ENCODE measurements at regions not wholly inside any gene's neighbourhood (a gene's known extent, or its start where the extent isn't known, plus 50 kb on each side); places are given as distances from the start of the nearest gene placed in this dataset.

DNA sequence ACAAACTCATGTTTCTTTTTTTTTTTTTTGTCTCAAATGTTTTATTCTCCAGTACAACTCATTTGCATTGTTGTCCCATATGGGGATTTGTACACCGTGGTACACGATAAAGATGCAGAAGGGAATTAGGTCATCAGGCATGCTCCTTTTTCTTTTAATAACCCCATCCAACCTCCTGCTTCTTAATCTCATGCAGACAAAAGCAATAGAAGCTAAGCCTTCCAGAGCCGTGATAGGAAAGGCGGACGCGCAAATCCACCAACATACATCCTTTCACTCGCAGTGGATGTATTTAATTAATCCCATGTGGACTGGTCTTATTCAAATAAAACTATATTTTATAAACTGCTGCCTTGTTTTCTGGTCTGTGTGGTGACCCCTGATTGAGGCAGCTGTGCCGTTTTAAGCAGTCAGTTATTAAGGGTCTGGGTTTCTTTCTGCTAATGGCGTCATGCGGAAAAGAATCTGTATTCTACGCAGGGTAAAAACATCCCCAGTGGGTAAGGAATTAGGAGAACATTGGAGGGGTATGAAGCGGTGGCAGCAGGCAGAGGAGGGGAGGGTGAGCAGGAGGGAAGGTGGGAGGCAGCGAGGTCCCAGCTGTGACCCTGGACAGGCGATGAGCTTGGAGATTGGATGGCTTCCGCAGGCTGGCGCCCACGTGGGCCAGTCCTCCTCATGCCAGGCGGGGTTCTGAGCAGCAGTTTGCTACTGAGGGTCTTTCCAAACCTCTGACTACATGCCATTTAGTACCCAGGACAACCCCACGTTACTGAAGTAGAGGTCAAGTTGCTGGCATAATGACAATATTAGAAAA is 172.8 kb downstream of the LINC00237 start:
- DNase-seq, result no peak

DNA sequence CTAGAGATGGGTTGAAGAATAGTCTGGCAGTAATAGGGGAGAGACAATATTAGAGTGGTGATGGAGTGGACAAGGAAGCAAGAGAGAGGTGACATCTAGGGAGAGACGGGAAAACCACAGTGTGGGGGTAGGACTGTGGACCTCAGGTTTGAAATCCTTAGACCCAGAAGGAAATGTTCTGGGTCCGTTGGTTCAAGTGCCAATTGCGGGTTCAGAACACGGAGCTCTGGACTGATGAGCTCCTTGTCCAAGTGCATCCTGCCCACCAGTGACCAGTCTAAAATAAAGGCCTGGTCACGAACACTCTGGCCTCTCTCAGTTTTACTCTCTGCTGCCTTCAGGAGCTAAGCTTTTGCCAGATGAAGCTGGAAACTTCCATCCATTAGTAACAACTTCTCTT is 174.0 kb downstream of the LINC00237 start:
- no peak for DNase-seq

DNA sequence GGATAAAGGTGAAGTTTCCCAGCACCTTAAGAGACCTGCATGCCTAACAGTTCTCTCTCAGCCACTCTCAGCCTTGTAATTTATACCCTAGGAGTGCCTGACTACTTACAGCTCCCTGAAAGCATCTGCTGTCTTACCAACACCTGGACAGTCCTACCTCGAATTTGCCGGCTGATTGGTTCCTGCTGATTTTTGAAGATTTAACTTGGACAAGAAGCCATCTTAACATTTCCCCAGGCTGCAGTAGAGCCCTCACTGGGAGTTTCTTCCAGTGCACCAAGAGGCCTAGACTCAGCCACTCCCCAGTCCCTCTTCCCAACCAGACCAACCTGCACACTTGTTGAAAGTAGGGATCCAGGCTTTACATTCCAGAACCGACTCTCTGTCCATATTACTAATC is 174.5 kb downstream of the LINC00237 start:
- DNase-seq, result no peak

DNA sequence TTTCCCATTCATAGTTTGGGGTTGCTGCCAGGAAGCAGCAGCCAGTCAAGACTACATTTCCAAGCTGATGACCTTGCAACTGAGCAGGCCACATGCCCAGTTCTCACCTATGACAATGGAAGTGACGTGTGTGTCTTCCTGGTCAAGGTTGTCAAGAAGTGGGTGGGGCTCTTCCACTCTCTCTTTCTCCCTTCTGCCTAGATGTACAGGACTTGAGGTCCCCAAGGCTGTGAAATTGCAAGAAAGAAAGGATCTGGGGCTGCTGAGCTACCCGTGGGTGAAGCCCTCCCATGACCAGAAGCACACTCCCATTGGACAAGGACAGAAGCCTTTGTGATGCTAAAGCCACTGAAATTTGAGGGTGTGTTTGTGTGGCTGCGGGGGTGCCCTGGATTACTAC is 175.1 kb downstream of the LINC00237 start:
- no peak for DNase-seq

DNA sequence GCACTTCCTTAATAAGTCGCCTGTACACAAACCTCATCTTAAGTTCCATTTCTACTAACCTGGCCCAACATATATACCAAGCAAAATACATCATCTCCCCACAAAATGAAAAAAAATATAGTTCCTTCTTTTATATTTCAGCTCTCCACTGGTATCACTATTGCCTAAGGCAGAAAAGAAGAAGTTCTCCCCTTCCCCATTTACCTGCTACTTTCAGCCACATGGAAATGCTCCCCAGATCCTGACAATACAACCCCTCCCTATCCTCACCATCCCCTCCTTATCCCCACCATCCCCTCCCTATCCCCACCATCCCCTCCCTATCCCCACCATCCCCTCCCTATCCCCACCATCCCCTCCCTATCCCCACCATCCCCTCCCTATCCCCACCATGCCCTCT is 175.7 kb downstream of the LINC00237 start:
- no peak for DNase-seq

DNA sequence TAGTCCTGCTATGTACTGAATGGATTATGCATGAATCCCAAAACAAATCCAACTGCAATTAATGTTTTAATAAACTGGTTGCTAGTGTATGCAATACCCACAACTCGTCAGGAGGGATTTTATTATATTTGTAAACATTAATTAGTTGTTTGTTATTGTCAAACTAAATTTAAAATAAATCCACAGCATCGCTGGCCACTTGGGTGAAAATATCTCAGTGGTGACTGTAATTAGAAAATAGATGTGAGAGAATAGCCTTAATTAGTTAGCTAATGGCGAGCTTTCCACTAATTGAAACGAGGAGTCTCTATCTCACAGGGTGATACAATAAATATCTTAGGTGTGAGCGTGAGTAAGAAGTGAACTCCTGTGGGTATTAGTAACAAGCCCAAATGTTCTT is 176.8 kb downstream of the LINC00237 start:
- no peak for DNase-seq

DNA sequence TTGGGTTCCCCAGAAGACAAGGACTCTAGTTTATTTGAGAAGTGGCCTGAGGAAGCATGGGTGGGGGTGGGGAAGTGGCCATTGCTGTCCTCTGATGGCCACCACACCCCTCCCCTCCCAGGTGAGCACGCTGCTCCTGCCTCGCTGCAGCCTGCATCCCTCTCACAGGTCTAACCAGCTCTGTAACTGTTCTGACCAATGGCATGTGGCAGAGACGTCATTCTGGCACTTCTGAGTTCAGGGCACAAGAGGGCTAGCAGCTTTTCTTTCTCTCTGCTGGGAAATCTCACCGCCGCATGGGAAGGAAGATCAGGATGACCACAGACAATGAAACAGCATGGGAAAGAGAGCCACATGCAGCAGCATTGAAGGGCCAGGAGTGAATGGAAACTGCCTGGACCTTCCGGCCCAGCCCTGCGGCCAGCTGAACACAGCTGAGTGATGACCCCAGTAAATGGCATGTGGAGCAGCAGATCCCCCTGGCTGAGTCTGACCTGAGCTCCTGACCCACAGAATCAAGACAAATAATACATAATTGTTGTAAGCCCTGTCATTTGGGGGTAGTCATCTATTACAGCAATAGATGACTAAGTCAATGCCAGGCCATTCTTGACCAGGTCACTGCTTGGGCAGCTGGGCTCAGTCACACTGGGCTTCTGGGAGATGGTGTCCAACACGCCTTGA is 179.8 kb downstream of the LINC00237 start:
- DNase-seq, result no peak

DNA sequence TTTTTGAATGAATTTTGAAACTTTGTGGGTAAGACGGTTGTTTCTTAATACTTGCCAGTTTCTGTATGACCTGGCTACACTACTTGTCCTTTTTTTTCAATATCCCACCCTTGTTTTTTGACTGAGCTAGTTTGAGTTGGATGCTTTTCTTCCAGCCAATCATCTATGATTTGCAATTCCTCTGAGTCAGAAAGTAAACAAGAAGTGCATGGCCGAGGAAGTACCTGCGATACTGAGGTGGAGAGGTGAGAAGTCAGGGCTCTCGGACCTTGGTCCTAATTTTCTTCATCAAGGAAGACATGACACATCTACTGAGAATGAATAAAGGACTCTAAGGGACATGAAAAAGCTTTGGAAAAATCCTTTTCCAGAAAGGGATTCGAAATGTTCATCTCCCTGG is 185.7 kb downstream of the LINC00237 start:
- no peak for DNase-seq

DNA sequence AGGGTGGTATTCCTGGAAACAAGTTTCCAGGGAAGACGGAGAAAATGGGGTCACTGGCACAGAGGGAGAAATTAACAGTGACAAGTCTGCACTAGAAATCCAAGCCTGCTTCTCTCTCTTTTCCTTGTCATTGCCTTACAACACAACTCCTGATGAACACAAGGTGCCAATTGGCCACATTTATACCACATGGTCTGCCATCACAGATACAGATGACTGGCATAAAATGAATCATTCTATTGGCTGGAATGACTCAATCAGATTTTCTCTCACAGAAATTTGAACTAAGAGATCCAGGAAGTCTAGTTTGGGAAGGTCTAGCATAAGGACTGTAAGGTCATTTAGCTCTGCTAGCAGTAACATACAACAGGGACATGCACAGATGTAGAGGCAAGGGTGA is 190.3 kb downstream of the LINC00237 start:
- no peak for DNase-seq

DNA sequence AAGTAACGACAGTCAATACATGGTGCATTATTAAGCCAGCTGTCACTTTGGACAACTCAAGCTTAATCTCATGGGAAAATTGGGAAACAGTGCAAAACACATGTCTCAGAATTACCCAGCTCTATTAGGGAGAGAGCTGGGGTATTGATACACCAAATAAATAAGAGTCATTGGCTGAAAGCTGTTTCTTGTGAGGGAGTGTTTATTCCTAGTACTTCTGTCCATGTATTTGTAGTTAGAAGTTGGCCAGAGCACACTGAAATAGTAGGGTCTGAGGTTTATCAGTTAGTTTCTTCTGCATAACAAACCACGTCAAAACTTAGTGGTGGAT is 192.0 kb upstream of the RALGAPA2 start:
- DNase-seq, result no peak

DNA sequence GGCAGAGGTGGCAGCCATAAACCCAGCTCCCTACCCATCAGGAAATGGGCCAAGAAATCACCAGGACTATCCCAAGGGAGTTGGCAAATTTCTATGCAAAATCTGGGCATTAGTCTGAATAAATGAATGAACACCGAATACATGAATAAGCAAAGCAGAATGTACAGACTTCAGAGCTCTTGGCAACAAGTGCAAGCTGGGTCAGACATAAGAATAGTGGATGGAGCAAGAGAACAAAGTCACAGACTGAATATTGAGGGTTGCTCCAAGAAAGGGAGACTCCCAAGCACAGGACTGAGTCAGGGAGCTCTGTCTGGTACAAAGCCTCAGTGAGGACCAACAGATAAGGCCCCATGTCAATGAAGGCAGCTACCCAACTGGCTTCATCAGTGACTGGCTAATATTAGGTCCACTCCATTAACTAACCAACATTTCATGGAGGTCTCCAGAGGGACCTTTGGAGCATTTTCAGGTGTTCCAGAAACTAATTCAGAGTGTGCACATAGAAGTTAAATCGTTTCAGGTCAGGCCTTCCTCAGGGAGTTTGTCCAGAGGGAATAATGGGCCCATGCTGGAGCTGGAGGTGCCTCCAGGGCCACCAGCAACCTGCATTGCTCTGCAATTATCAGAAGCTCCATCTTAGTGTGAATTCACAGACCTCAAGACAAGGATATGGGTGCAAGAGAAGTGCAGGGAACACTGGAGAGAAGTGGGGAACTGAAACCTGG is 191.5 kb upstream of the RALGAPA2 start:
- no peak for DNase-seq

DNA sequence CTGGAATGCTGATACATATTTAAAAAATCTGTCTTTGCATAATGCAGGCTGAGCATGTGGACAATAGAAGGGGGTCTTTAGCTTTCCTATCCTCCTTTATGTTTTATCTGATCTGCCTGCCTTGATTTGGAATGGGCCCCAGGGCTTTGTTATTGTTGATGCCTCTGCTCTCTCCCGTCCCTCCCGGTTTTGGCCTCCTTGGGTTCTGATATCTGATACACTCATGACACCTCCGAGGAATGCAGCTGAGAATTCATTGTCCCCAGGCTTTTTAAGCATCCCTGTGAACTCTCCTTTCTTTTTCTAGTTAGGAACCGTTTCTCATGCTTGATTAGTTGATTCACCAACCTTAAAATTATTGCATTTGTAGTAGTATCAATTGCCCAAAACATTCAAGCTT is 185.5 kb upstream of the RALGAPA2 start:
- no peak for DNase-seq

DNA sequence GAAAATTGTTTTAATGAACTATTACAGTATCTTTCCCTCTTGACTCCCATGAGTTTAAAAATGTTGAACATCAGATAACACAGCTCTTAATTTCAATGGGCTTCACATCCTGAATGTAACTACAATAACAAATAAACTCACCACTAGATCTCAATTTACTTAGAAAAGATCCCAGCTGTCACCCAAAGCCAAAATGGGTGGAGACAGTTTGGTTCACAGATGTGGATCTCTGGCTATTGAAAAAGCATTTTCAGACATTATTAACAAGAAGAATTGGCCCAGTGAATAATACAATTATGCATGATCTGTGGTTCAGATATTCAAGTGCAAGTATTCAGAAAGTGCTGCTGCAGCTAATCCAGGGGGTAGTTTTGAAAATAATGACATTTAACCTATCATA is 184.7 kb upstream of the RALGAPA2 start:
- no peak for DNase-seq

DNA sequence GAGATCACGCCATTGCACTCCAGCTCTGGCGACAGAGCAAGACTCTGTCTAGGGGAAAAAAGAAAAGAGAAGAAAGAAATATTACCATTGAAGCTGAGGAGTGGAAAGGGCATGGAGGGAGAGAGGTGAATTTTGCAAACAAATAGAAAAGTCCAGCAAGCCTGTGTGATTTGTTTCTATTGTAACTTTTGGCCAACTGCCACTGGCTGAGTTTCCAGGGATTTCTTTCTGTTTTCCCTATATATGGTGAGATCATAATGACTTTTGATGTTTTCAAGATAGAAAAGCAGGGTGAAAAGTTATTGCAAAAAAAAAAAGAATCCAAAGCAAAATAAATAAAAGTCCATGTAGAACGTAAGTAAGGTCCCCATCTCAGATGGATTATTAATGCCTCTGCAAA is 184.2 kb upstream of the RALGAPA2 start:
- no peak for DNase-seq

DNA sequence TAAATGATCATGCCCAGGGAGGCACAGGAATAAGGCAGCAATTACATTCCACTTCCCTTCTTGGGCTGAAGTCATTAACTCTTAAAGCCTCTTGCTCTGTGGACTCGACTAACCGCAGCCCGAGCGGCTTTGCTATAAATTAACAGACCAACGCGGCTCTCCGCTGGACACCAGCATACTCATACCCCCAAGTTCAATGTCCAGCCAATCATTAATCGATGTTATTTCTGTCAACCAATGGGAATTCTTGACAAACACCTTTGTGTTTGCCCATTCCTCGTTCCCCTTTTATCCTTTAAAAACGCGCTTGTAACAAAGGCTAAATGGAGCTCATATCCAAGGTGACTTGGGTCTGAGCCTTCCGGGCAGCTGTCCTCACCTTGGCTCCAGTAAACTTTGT is 183.1 kb upstream of the RALGAPA2 start:
- DNase-seq, result no peak

DNA sequence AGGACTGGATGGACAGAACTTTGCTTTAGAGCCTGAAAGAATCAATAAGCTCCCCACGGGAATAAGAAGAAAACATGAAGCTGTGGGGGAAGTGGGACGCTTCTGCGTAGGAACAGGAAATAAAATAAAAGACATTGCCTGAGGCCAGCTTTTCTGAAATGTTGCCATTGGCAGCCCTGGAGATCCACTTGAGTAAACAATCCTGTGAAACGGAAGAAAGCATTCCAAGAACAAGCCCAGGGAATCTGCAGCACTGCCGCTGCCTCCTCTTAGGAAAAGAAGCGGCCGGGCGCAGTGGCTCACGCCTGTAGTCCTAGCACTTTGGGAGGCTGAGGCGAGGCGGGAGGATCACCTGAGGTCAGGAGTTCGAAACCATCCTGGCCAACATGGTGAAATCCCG is 182.3 kb upstream of the RALGAPA2 start:
- DNase-seq, result no peak

DNA sequence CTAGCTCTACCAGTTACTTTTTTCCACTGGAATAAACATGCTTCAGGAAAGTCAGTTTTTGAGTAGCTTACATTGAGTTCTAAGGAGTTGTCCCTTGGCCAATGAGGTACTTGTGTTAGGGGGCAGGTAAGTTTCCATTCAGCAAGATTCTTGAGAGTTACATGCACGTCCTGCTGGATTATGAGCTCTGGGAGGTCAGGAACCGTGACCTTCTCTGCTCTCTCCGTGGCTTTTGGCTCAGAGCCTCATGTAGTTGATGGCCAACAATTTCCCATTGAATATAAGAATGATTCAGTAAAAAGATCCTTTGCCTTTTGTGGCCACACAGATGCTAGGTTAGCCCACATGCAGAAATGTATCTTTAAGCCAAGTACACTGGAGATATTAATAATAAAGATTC is 181.8 kb upstream of the RALGAPA2 start:
- DNase-seq, result no peak

DNA sequence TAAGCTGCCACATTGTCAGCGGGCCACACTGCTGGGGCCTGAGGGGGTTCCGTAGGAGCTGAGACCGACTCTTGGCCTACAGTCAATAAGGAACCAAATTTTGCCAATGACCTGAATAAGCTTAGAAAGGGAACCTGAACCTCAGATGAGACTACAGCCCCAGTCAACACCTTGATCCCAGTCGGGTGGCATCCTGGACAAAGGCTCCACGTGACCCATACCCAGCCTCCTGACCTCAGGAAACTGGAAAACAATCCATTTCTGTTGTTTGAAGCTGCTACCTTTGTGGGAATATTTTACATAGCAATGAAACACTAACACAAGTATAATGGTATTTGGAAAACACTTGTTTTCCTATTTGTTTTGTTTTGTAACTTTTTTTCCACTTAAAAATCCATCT is 179.9 kb upstream of the RALGAPA2 start:
- no peak for DNase-seq

DNA sequence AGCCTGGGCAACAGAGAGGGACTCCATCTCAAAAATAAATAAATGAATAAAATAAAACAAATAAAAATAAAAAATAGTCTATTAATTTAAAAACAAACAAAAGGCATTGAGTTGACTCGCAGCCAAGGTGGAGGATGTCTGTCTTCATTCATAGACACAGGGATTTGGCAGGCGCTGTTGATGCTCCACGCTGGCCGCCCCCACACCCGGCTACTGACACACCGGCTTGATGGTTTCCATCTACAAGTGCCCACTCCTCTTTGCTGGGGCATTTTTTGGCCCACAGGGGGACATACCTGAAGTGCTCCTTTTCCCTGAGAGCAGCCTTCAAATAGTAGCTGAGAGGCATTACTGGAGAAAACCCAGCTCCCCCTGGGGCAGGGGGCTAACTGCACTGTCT is 178.3 kb upstream of the RALGAPA2 start:
- no peak for DNase-seq

DNA sequence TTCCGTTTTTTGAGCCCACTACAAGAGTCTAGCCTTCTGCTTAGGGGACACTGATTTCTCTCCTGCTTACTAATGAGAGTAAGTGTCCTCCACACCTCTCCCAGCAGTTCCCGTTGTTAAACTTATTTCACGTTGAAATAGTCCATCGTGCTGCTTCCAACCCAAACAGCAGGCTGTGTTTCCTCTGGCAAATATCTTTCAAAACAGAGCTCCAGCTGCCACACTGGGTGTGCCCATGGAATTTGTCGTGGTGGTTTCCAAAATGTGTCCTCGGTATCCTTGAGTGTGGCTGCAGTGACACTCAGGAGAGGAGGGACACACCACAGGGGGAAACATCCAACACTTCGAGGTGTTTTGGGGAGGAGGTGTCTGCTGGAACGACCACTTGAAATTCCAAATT is 176.5 kb upstream of the RALGAPA2 start:
- DNase-seq, result no peak

DNA sequence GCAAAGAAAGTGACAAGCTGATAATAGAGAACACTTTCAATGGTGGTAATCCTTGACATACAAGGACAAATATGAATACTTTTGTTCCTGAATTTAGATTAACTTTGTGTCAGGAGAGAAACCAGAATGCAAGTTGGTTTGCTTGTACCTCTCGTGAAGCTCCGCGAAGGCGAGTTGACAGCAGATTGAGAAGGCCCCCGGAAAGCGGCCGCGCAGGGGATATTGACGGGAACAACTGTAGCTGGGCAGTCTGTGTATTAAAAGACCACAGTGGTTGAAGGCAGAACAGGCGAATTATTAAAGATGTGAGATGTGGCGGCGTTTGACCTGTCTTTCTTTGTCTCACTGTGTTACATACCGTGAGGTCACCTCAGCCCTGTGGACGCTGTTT is 175.8 kb upstream of the RALGAPA2 start:
- DNase-seq, result no peak

DNA sequence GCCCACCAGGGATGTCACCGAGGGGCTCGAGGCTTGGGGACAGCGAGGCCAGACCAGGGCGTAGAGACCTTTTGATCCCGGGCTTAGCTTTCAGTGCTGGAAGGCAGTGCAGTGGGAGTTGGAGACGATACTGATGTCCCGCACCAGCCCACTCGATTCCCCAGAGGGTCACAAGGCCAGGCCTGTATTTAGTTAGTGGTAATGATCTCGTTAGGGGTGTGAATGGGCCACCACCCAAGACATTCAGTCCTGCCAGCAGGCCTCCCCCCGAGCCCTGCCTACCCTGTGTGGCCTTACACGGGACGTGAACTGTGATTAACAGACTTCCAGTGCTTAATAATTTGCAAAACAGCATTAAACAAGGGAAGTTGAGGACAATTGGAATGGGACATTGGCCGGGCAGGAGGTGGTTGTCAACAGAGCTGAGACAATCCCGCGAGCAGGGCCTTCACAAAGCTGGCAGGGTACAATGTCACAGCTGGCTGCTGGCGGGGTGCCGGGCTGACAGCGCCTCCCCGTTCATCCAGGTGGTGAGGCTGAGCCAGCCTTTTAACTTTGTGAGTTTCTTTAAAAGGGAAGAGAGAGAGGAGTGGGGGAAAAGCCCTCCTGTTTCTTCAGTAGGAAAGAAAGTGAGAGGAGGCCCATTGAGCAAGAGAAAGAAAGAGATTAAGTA is 175.3 kb upstream of the RALGAPA2 start:
- no peak for DNase-seq

DNA sequence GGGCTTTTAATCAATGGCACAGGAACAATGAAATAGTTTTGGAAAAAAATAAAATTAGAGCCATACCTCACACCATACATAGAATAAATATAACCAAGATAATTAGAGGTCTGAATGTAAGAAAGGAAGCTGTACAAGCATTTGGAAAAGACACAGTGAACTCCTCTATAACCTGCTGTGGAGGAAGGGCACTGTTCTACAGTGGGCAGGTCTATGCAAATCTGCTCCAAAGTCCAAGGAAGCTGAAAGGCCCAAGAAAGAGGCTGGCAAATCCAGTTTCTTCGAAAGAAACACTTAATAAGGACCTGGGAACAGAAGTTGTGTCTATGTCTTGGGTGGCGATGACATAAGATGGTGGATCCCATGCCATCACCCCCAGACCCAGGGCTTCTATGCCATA is 169.4 kb upstream of the RALGAPA2 start:
- DNase-seq, result no peak

DNA sequence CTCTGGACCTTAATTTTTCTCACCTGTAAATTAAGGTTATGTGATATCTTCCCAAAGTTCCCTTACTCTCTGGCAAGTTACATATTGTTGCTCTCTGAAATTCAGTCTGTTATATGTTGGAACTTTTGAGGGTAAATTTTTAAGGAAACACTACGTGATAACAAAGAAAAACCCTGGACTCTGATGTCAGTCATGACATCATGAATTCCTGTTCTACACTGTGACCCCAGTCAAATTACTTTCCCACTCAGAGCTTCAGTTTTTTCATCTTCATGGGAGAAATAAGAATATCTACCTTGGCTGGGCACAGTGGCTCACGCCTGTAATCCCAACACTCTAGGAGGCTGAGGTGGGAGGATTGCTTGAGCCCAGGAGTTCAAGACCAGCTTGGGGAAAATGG is 164.6 kb upstream of the RALGAPA2 start:
- DNase-seq, result no peak

Measured in hematopoietic multipotent progenitor cell treated with erythropoietin and hydrocortisone succinate and interleukin-3 and kit ligand, for 4 days (in vitro differentiated cells).